CD4-positive, alpha-beta memory T cell (primary cell): ENCODE measurements at regions not wholly inside any gene's neighbourhood (a gene's known extent, or its start where the extent isn't known, plus 50 kb on each side); places are given as distances from the start of the nearest gene placed in this dataset.

Experiments used
- CTCF ChIA-PET: fragments of 350-600 bp; sonication (Branson Sonifier 250); formaldehyde crosslinking; loops from one replicate; lab custom pipeline; 2021; ENCODE audit warnings: inconsistent platforms; ENCODE audit not compliant: partially characterized antibody; lab: Charles Lee
- POLR2A ChIA-PET: fragments of 350-600 bp; sonication (Branson Sonifier 250); formaldehyde crosslinking; loops from one replicate; lab custom pipeline; 2021; ENCODE audit not compliant: partially characterized antibody; lab: Charles Lee
- DNase-seq, 5 donors: peaks; one replicate each; pipeline versions ENCODE4 v3.0.0 to v3.0.0-alpha.2; 2020 to 2022; ENCODE audit warnings: mixed read lengths in 1 of 5
- H3K27ac ChIP-seq: one replicate; pipeline ENCODE4 v1.7.0; 2013; ENCODE audit warnings: low read depth, low read length
- H3K27me3 ChIP-seq: 2 replicates; pipeline ENCODE4 v1.7.0; 2013; ENCODE audit warnings: mild to moderate bottlenecking, low read length, moderate library complexity; ENCODE audit not compliant: insufficient read depth
- H3K36me3 ChIP-seq: 2 replicates; pipeline ENCODE4 v1.7.0; 2013; ENCODE audit warnings: mild to moderate bottlenecking, low read length, moderate library complexity; ENCODE audit not compliant: insufficient read depth
- H3K4me1 ChIP-seq: 2 replicates; pipeline ENCODE4 v1.7.0; 2013; ENCODE audit warnings: mild to moderate bottlenecking, low read length, moderate library complexity; ENCODE audit not compliant: insufficient read depth
- H3K4me3 ChIP-seq, 2 donors: one replicate each; pipeline ENCODE4 v1.7.0; 2013; ENCODE audit warnings: low read length in 2 of 2, mild to moderate bottlenecking in 1 of 2
- H3K9me3 ChIP-seq, 2 donors: one replicate each; pipeline ENCODE4 v1.7.0; 2013; ENCODE audit warnings: low read length in 2 of 2, control low read depth in 1 of 2; ENCODE audit not compliant: control insufficient read depth in 1 of 2
- H3K27ac Mint-ChIP-seq, 7 donors: one replicate each; pipeline ENCODE4 v1.8.0; 2020 to 2021; ENCODE audit warnings: mixed read lengths in 7 of 7, mild to moderate bottlenecking in 6 of 7, inconsistent platforms in 3 of 7, moderate library complexity in 3 of 7
- H3K27me3 Mint-ChIP-seq, 2 donors: one replicate each; pipeline ENCODE4 v1.8.0; 2020 to 2021; ENCODE audit warnings: mixed read lengths in 2 of 2
- H3K36me3 Mint-ChIP-seq, 2 donors: one replicate each; pipeline ENCODE4 v1.8.0; 2020 to 2021; ENCODE audit warnings: mixed read lengths in 2 of 2, inconsistent platforms in 1 of 2, mild to moderate bottlenecking in 1 of 2
- H3K4me1 Mint-ChIP-seq, 4 donors: one replicate each; pipeline ENCODE4 v1.8.0; 2020 to 2021; ENCODE audit warnings: mixed read lengths in 4 of 4, mild to moderate bottlenecking in 1 of 4
- H3K4me3 Mint-ChIP-seq, 8 donors: one replicate each; pipeline ENCODE4 v1.8.0; 2020 to 2021; ENCODE audit warnings: mixed read lengths in 8 of 8, mild to moderate bottlenecking in 7 of 8, moderate library complexity in 6 of 8, inconsistent platforms in 3 of 8
- H3K9me3 Mint-ChIP-seq, 8 donors: one replicate each; pipeline ENCODE4 v1.8.0; 2020 to 2021; ENCODE audit warnings: mixed read lengths in 8 of 8, mild to moderate bottlenecking in 5 of 8, inconsistent platforms in 3 of 8, moderate library complexity in 1 of 8
- intact Hi-C: fragments of 100-400 bp; cut with micrococcal nuclease; formaldehyde crosslinking; loops from one replicate; pipeline ENCODE4 v1.15.1; 2023

DNA sequence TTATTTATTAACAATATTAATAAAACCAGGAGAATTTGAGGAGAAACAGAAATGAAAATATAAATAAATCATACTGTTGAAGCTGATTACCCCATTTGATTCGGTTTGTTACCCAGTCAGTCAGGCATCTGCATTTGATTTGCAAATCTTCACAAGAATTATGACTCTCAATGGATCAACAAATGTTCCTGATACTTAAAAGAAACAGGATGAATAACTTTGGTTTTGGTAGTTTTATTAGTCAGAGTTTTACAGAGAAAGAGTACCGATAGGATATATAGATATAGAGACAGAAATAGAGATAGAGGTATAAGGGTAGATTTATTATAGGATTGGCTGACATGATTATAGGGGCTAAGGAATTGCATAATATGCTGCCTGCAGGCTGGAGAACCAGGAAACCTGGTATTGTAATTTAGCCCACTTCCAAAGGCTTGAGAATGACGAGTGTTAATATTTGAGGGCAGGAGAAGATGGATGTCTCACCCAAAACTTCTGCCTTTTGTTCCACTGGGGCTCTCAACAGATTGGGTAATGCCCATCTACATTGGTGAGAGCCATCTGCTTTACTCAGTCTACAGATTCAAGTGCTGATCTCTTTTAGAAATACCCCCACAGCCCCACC is 241.6 kb upstream of the COL8A1 start:
- ChIA-PET POLR2A (no interaction called here), CTCF (no interaction called here)
- Histone ChIP-seq H3K4me1 (no peaks in the 10 kb centered on the region), H3K9me3 (no peaks in the 10 kb centered on the region), H3K27me3 (no peaks in the 10 kb centered on the region), H3K27ac (no peak overlapping the region), H3K4me3 (no peak overlapping the region), H3K36me3 (no peaks in the 10 kb centered on the region)
- intact Hi-C loops, result no loop called here
- Mint-ChIP-seq H3K4me1 (no peaks in the 10 kb centered on the region), H3K27me3 (no peaks in the 10 kb centered on the region), H3K36me3 (no peaks in the 10 kb centered on the region), H3K27ac (no peak overlapping the region), H3K9me3 (peaks cover 3 to 18% (median 14%) of the 10 kb centered on the region in 8 donors), H3K4me3 (peak overlapping the region in 1 of 8 donors; percentile 55)
- no peak for DNase-seq

DNA sequence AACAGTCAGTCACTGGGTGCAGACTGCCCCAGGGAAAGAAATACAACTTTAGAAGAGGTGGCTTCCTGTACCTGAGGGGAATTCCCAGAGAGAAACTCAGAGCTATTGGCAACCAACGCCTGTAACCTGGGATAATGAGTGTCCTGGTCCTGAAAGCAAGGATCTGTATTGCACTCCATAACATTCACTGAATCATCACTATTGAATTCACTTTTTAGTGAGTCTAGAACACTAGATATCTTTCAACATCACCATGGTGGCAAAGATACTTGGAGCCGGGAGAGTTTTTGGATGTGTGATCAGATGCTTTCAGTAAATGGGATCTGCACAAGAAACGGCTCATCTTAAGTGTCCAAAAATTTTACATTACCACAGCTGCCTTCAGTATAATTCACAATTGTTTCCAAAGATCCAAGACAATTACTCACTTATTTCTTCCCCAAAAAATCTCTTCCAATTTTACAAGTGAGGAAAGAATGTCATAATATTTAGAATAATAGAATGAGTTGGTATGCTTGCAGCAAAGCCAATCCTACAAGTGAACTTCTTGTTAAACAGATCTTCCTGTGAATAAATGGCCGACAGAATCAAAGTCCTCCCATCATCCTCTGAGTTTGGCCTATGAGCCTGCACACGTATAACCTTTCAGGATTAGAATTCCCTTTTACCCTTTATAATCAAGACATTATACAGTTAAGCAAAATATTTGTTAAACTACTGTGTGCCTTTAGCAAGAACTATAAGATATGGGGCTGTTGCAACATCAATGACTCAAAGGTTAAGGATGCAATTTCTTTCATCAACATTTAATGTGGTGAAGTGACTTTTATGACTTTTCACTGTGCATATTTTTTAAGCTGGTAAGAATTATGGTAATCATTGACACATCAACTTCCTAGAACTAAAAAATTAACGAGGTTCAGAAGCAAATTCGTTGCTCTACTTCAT is 243.3 kb upstream of the COL8A1 start:
- no peaks in the 10 kb centered on the region for H3K9me3 ChIP-seq
- intact Hi-C loops, result no loop called here
- no peaks in the 10 kb centered on the region for H3K36me3 Mint-ChIP-seq
- no peaks in the 10 kb centered on the region for H3K27me3 ChIP-seq
- no peaks in the 10 kb centered on the region for H3K4me1 Mint-ChIP-seq
- no peak overlapping the region for H3K4me3 Mint-ChIP-seq
- H3K36me3 ChIP-seq, result no peaks in the 10 kb centered on the region
- H3K27ac Mint-ChIP-seq, result no peak overlapping the region
- H3K4me1 ChIP-seq, result no peaks in the 10 kb centered on the region
- ChIA-PET POLR2A (no interaction called here), CTCF (no interaction called here)
- H3K27me3 Mint-ChIP-seq, result no peaks in the 10 kb centered on the region
- no peak overlapping the region for H3K4me3 ChIP-seq
- DNase-seq, result no peak
- no peak overlapping the region for H3K27ac ChIP-seq
- H3K9me3 Mint-ChIP-seq, result peaks cover 3 to 18% (median 15%) of the 10 kb centered on the region in 8 donors

DNA sequence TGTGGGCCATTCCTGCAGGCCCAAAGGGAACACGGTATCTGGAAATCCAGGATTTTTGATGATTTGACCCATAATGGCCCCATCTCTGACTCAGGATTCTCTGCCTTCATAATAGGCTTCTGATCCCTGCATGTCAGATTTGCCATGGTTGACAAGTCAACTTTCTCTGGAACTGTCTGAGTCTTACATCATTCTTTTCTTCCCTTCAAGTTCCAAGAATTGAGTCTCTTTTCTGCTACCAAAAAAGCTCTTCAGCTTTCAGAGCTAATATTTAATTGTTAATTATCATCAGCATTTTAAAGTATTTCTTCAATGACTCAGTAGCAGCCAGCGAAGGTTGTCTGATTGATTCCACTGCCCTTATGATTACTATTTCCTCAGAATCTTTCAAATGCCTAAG is 244.4 kb upstream of the COL8A1 start:
- DNase-seq, result no peak
- CTCF ChIA-PET, result no interaction called here

DNA sequence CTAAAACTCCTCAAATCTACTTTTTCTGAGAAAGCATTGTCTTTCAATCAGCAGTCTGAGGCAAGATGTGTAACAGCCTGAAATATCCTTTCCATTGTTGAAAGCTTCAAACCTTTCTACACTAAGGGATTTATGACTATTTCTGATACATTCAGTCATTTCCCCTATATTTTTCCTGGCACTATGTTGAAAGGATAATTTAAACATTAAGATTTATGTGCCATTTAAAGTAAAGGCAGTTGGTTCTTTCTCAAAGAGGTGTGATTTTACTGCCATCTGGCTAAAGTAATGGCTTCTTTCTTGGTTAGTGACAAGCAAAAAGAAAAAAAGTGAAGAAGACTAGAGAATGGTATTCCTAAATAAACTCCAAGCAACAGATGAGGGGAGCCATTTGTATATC is 249.6 kb upstream of the COL8A1 start:
- Mint-ChIP-seq H3K27me3 (no peaks in the 10 kb centered on the region), H3K9me3 (peaks cover 0 to 6% (median under 1%) of the 10 kb centered on the region in 8 donors), H3K4me3 (no peak overlapping the region), H3K4me1 (no peaks in the 10 kb centered on the region), H3K36me3 (no peaks in the 10 kb centered on the region), H3K27ac (no peak overlapping the region)
- ChIA-PET POLR2A (no interaction called here), CTCF (no interaction called here)
- Histone ChIP-seq H3K36me3 (no peaks in the 10 kb centered on the region), H3K27ac (no peak overlapping the region), H3K27me3 (no peaks in the 10 kb centered on the region), H3K4me1 (no peaks in the 10 kb centered on the region), H3K4me3 (no peak overlapping the region), H3K9me3 (no peaks in the 10 kb centered on the region)
- intact Hi-C loops, result no loop called here
- no peak for DNase-seq

More for the DNA sequence above, 244.4 kb upstream of the COL8A1 start:
- no peaks in the 10 kb centered on the region for H3K36me3 ChIP-seq
- Mint-ChIP-seq H3K27me3 (no peaks in the 10 kb centered on the region), H3K4me1 (no peaks in the 10 kb centered on the region), H3K9me3 (peaks cover 1 to 12% (median 10%) of the 10 kb centered on the region in 8 donors), H3K27ac (no peak overlapping the region), H3K4me3 (no peak overlapping the region), H3K36me3 (no peaks in the 10 kb centered on the region)
- no peaks in the 10 kb centered on the region for H3K4me1 ChIP-seq
- POLR2A ChIA-PET, result no interaction called here
- intact Hi-C loops, result no loop called here
- no peaks in the 10 kb centered on the region for H3K9me3 ChIP-seq
- no peaks in the 10 kb centered on the region for H3K27me3 ChIP-seq
- no peak overlapping the region for H3K4me3 ChIP-seq
- no peak overlapping the region for H3K27ac ChIP-seq

DNA sequence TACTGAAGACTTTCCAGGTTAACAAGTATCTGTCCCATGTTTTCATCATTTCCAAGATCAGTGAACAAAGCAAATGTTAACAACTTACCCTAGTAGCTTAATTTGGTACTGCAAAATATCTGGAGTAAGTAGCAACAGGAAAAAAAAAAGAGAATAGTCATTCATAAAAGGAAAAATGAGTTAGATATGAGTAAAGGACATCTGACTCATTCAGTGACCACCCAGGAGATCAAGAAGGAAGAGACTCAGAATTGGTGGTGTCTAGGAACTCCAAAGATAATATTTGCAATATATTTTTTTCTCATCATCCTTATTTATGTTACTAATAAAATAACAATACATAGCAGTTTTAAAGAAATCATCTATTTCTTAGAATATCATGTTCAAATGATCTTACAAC is 253.8 kb upstream of the COL8A1 start:
- H3K27me3 Mint-ChIP-seq, result no peaks in the 10 kb centered on the region
- intact Hi-C loops, result no loop called here
- Histone ChIP-seq H3K4me3 (no peak overlapping the region), H3K4me1 (no peaks in the 10 kb centered on the region), H3K9me3 (no peaks in the 10 kb centered on the region), H3K36me3 (no peaks in the 10 kb centered on the region), H3K27ac (no peak overlapping the region), H3K27me3 (no peaks in the 10 kb centered on the region)
- no peak overlapping the region for H3K4me3 Mint-ChIP-seq
- DNase-seq, result no peak
- no peaks in the 10 kb centered on the region for H3K4me1 Mint-ChIP-seq
- H3K36me3 Mint-ChIP-seq, result no peaks in the 10 kb centered on the region
- H3K27ac Mint-ChIP-seq, result no peak overlapping the region
- ChIA-PET CTCF (no interaction called here), POLR2A (no interaction called here)
- peaks cover 0 to 8% (median 2%) of the 10 kb centered on the region in 8 donors for H3K9me3 Mint-ChIP-seq

DNA sequence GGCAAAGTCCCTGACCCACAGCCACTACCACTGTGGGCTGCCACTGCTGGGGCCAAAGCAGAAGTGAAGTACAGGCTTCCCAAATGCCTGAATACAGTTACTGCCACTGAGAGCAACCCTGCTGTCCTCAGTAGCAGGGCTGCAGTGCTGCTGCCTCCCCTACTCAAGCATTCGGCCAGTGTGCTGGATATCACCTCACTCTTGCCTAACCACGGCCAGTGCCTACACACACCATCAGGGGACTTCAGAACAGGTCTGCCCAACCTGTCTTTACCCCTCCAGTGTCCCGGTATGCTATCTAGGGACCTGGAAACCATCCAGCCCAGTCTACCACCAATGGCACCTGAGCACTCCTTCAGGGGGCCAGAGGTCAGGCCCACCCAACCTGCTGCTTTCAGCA is 261.5 kb upstream of the COL8A1 start:
- intact Hi-C loops, result no loop called here
- POLR2A ChIA-PET, result no interaction called here
- no peak for DNase-seq
- CTCF ChIA-PET, result no interaction called here
- Mint-ChIP-seq H3K9me3 (peaks cover 0 to 17% (median 3%) of the 10 kb centered on the region in 8 donors), H3K27me3 (no peaks in the 10 kb centered on the region), H3K4me3 (no peak overlapping the region), H3K27ac (no peak overlapping the region), H3K36me3 (no peaks in the 10 kb centered on the region), H3K4me1 (no peaks in the 10 kb centered on the region)
- Histone ChIP-seq H3K4me3 (no peak overlapping the region), H3K4me1 (no peaks in the 10 kb centered on the region), H3K9me3 (no peaks in the 10 kb centered on the region), H3K36me3 (no peaks in the 10 kb centered on the region), H3K27ac (no peak overlapping the region), H3K27me3 (no peaks in the 10 kb centered on the region)

DNA sequence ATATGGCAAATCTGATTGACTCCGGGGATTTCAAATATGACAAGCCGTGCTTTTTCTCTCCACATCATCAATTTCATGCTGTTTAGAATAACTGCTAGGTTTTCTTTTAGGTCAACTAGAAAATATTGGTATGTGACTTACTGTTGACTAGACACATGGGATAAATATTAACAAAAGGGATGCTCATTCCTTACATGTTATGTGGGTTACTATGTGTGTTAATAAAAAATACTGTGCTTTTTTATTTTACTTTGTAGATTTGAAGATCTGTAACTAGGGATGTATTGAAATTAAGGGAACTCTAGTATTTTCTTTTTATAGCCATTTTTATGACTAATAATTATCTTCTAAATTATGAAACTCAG is 264.6 kb upstream of the COL8A1 start:
- Mint-ChIP-seq H3K27ac (no peak overlapping the region), H3K9me3 (peaks cover 0 to 14% (median 5%) of the 10 kb centered on the region in 8 donors), H3K36me3 (no peaks in the 10 kb centered on the region), H3K4me1 (no peaks in the 10 kb centered on the region), H3K27me3 (no peaks in the 10 kb centered on the region), H3K4me3 (no peak overlapping the region)
- no peak for DNase-seq
- Histone ChIP-seq H3K36me3 (no peaks in the 10 kb centered on the region), H3K4me1 (no peaks in the 10 kb centered on the region), H3K27me3 (no peaks in the 10 kb centered on the region), H3K27ac (no peak overlapping the region), H3K9me3 (no peaks in the 10 kb centered on the region), H3K4me3 (no peak overlapping the region)
- intact Hi-C loops, result no loop called here
- POLR2A ChIA-PET, result no interaction called here
- CTCF ChIA-PET, result no interaction called here
